SK-N-SH (cell line): ENCODE measurements at regions not wholly inside any gene's neighbourhood (a gene's known extent, or its start where the extent isn't known, plus 50 kb on each side); places are given as distances from the start of the nearest gene placed in this dataset.

ENCODE experiments used
- EP300 ChIP-seq, 2 experiments: IDR thresholded peaks; 2 replicates each; pipeline versions ENCODE4 v1.4.0 to v1.6.1; 2012; ENCODE audit warnings: borderline replicate concordance in 1 of 2, low read depth in 1 of 2, low read length in 1 of 2
- POLR2AphosphoS5 ChIP-seq: IDR thresholded peaks from 2 replicates; pipeline ENCODE4 v1.6.1; 2012; ENCODE audit warnings: low read depth, low read length
- RAD21 ChIP-seq: IDR thresholded peaks from 2 replicates; pipeline ENCODE4 v1.6.1; 2012; ENCODE audit warnings: mild to moderate bottlenecking, low read length
- SIN3A ChIP-seq: IDR thresholded peaks from 2 replicates; pipeline ENCODE4 v1.6.1; 2012; ENCODE audit warnings: low read depth, mild to moderate bottlenecking, low read length, moderate library complexity, borderline replicate concordance
- TF ChIP-seq, protein P1 (sequence below): IDR thresholded peaks from 2 replicates; pipeline ENCODE4 v1.4.0; 2012; ENCODE audit warnings: low read depth, borderline replicate concordance
- TF ChIP-seq, protein P2 (sequence below): fragments of 200-600 bp; sonication (generic); IDR thresholded peaks from 2 replicates; pipeline ENCODE4 v1.6.1; 2017; ENCODE audit warnings: antibody characterized with exemption, mild to moderate bottlenecking, moderate library complexity

DNA sequence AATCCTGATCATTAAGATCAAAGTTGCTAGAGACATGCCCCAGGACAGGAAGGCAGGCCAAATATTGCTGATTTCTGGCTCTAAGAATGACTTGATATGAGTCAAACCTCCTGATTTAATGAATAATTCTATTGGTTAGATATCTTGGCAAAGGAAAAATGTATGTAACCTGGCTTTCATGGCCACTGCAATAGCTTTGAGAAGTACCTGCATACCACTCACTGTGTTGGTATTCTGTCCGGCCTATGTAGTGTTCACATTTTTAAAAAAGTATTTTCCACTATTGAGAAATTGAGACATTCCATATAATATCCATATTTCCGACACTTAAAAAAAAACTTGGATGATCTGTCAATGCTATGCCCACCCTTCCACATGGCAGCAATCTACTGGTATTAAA lies 283.1 kb upstream of the SOX5 start:
- no peak for TF ChIP-seq RAD21
- TF ChIP-seq, protein P1, sequence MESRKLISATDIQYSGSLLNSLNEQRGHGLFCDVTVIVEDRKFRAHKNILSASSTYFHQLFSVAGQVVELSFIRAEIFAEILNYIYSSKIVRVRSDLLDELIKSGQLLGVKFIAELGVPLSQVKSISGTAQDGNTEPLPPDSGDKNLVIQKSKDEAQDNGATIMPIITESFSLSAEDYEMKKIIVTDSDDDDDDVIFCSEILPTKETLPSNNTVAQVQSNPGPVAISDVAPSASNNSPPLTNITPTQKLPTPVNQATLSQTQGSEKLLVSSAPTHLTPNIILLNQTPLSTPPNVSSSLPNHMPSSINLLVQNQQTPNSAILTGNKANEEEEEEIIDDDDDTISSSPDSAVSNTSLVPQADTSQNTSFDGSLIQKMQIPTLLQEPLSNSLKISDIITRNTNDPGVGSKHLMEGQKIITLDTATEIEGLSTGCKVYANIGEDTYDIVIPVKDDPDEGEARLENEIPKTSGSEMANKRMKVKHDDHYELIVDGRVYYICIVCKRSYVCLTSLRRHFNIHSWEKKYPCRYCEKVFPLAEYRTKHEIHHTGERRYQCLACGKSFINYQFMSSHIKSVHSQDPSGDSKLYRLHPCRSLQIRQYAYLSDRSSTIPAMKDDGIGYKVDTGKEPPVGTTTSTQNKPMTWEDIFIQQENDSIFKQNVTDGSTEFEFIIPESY: no peak
- TF ChIP-seq, protein P2, sequence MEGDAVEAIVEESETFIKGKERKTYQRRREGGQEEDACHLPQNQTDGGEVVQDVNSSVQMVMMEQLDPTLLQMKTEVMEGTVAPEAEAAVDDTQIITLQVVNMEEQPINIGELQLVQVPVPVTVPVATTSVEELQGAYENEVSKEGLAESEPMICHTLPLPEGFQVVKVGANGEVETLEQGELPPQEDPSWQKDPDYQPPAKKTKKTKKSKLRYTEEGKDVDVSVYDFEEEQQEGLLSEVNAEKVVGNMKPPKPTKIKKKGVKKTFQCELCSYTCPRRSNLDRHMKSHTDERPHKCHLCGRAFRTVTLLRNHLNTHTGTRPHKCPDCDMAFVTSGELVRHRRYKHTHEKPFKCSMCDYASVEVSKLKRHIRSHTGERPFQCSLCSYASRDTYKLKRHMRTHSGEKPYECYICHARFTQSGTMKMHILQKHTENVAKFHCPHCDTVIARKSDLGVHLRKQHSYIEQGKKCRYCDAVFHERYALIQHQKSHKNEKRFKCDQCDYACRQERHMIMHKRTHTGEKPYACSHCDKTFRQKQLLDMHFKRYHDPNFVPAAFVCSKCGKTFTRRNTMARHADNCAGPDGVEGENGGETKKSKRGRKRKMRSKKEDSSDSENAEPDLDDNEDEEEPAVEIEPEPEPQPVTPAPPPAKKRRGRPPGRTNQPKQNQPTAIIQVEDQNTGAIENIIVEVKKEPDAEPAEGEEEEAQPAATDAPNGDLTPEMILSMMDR: no peak
- no peak for TF ChIP-seq EP300 (IDR thresholded peaks at IDR 0.05; ENCODE audit: borderline replicate concordance in 1 of 2, low read depth in 1 of 2, low read length in 1 of 2)
- no peak for TF ChIP-seq POLR2AphosphoS5
- TF ChIP-seq SIN3A: no peak
